H1 (cell line): ENCODE measurements at regions not wholly inside any gene's neighbourhood (a gene's known extent, or its start where the extent isn't known, plus 50 kb on each side); places are given as distances from the start of the nearest gene placed in this dataset.

Experiments
- CTCF ChIA-PET: fragments of 300-600 bp; sonication (Branson Sonifier 250); formaldehyde crosslinking; loops from one replicate; lab custom pipeline; 2021; ENCODE audit not compliant: partially characterized antibody; lab: Charles Lee
- POLR2A ChIA-PET: fragments of 300-600 bp; sonication (Branson Sonifier 250); formaldehyde crosslinking; loops from one replicate; lab custom pipeline; 2021; ENCODE audit warnings: inconsistent platforms; ENCODE audit not compliant: partially characterized antibody; lab: Charles Lee
- DNase-seq, 2 experiments: peaks; one replicate each; pipeline versions ENCODE4 v3.0.0 to v3.0.0-alpha.2; 2010 to 2022; ENCODE audit warnings: low spot score in 2 of 2, low read depth in 1 of 2, mixed read lengths in 1 of 2
- FAIRE-seq: peaks from 2 replicates; lab custom pipeline; 2011; peaks lifted over from hg19 to GRCh38; lab: Jason Lieb, UNC
- H2AFZ ChIP-seq: 2 replicates; pipeline ENCODE4 v1.8.1; 2012; ENCODE audit warnings: low read length, inconsistent platforms
- H2AK5ac ChIP-seq: 2 replicates; pipeline ENCODE4 v1.6.1; 2013; ENCODE audit warnings: low read depth, low read length
- H2BK120ac ChIP-seq: replicated peaks from 2 replicates; pipeline ENCODE3; 2013; ENCODE audit warnings: low read depth, low read length, inconsistent platforms
- H2BK12ac ChIP-seq: 2 replicates; pipeline ENCODE4 v1.6.1; 2013; ENCODE audit warnings: low read depth, low read length
- H2BK15ac ChIP-seq: 2 replicates; pipeline ENCODE4 v1.6.1; 2013; ENCODE audit warnings: low read length
- H2BK20ac ChIP-seq: 2 replicates; pipeline ENCODE4 v1.6.1; 2013; ENCODE audit warnings: low read length
- H2BK5ac ChIP-seq: 2 replicates; pipeline ENCODE4 v1.6.1; 2013; ENCODE audit warnings: low read depth, low read length
- H3K14ac ChIP-seq: 2 replicates; pipeline ENCODE4 v1.6.1; 2013; ENCODE audit warnings: inconsistent platforms; ENCODE audit not compliant: insufficient read length
- H3K18ac ChIP-seq: 2 replicates; pipeline ENCODE4 v1.6.1; 2013; ENCODE audit warnings: low read length; ENCODE audit errors: extremely low read depth
- H3K23ac ChIP-seq: 2 replicates; pipeline ENCODE4 v1.6.1; 2013; ENCODE audit warnings: inconsistent platforms; ENCODE audit not compliant: insufficient read length
- H3K23me2 ChIP-seq: 2 replicates; pipeline ENCODE4 v1.6.1; 2013; ENCODE audit warnings: low read depth, low read length
- H3K27ac ChIP-seq: 2 replicates; pipeline ENCODE4 v1.6.1; 2011; ENCODE audit warnings: low read depth, low read length, inconsistent platforms
- H3K27me3 ChIP-seq, 4 experiments: replicated peaks in 1 of 4; 1 replicate in 1 of 4; 2 replicates in 3 of 4; pipeline versions ENCODE4 v1.6.1 to v1.8.1; 2011 to 2013; ENCODE audit warnings: low read length in 3 of 4, mild to moderate bottlenecking in 3 of 4, inconsistent platforms in 2 of 4, mixed read lengths in 2 of 4, moderate library complexity in 1 of 4; ENCODE audit not compliant: control insufficient read depth in 3 of 4, insufficient read depth in 3 of 4; ENCODE audit errors: extremely low read depth in 1 of 4
- H3K36me3 ChIP-seq, 4 experiments: 2 replicates each; pipeline versions ENCODE4 v1.6.1 to v1.8.1; 2011 to 2013; ENCODE audit warnings: mild to moderate bottlenecking in 4 of 4, low read length in 3 of 4, moderate library complexity in 2 of 4, control low read depth in 1 of 4, inconsistent platforms in 1 of 4; ENCODE audit not compliant: insufficient read depth in 4 of 4, control insufficient read depth in 2 of 4
- H3K4ac ChIP-seq: replicated peaks from 2 replicates; pipeline ENCODE3; 2013; ENCODE audit warnings: low read length, low read depth, mixed read lengths, inconsistent platforms; ENCODE audit not compliant: insufficient read length
- H3K4me1 ChIP-seq, 4 experiments: replicated peaks in 1 of 4; 1 replicate in 1 of 4; 2 replicates in 3 of 4; pipeline versions ENCODE4 v1.6.1 to v1.8.1; 2011 to 2013; ENCODE audit warnings: low read length in 3 of 4, inconsistent platforms in 2 of 4, mixed read lengths in 1 of 4; ENCODE audit not compliant: insufficient read depth in 4 of 4, control insufficient read depth in 3 of 4
- H3K4me2 ChIP-seq, 2 experiments: 2 replicates each; pipeline versions ENCODE4 v1.6.1 to v1.8.1; 2011 to 2013; ENCODE audit warnings: low read depth in 2 of 2, low read length in 2 of 2, control low read depth in 1 of 2, inconsistent platforms in 1 of 2, mild to moderate bottlenecking in 1 of 2; ENCODE audit not compliant: insufficient read depth in 1 of 2
- H3K4me3 ChIP-seq, 4 experiments: fragments of 200-600, 300-600 bp in 1 of 4; sonication (generic), shearing (Covaris generic), sonication (Bioruptor Twin) in 1 of 4; 2 replicates each; pipeline versions ENCODE4 v1.5.1 to v1.8.1; 2011 to 2016; ENCODE audit warnings: low read length in 4 of 4, low read depth in 3 of 4, control low read depth in 2 of 4, inconsistent platforms in 2 of 4, mild to moderate bottlenecking in 2 of 4, mixed read lengths in 1 of 4, moderate library complexity in 1 of 4; ENCODE audit not compliant: insufficient read depth in 2 of 4; ENCODE audit errors: extremely low read depth in 1 of 4
- H3K56ac ChIP-seq: replicated peaks from 2 replicates; pipeline ENCODE3; 2013; ENCODE audit warnings: low read depth, mild to moderate bottlenecking, mixed read lengths, low read length, inconsistent platforms; ENCODE audit not compliant: insufficient read length
- H3K79me1 ChIP-seq: 2 replicates; pipeline ENCODE4 v1.6.1; 2013; ENCODE audit warnings: low read depth, low read length, control low read depth
- H3K79me2 ChIP-seq, 2 experiments: 2 replicates each; pipeline versions ENCODE4 v1.6.1 to v1.8.1; 2012 to 2013; ENCODE audit warnings: low read length in 2 of 2, mild to moderate bottlenecking in 2 of 2, inconsistent platforms in 1 of 2; ENCODE audit not compliant: insufficient read depth in 2 of 2, control insufficient read depth in 1 of 2
- H3K9ac ChIP-seq, 4 experiments: replicated peaks in 1 of 4; 1 replicate in 1 of 4; 2 replicates in 3 of 4; pipeline versions ENCODE4 v1.6.1 to v1.8.1; 2011 to 2013; ENCODE audit warnings: low read depth in 3 of 4, low read length in 3 of 4, control low read depth in 2 of 4, mild to moderate bottlenecking in 2 of 4, moderate library complexity in 2 of 4, inconsistent platforms in 1 of 4; ENCODE audit errors: extremely low read depth in 1 of 4
- H3K9me3 ChIP-seq, 2 experiments: 2 replicates each; pipeline versions ENCODE4 v1.6.1 to v1.8.1; 2012 to 2013; ENCODE audit warnings: mild to moderate bottlenecking in 2 of 2, moderate library complexity in 2 of 2, control low read depth in 1 of 2, inconsistent platforms in 1 of 2, low read depth in 1 of 2, low read length in 1 of 2, mixed read lengths in 1 of 2; ENCODE audit not compliant: insufficient read depth in 2 of 2
- H4K20me1 ChIP-seq, 2 experiments: replicated peaks in 1 of 2; 2 replicates each; pipeline versions ENCODE3 to v1.8.1; 2011 to 2013; ENCODE audit warnings: inconsistent platforms in 2 of 2, low read length in 2 of 2, mild to moderate bottlenecking in 1 of 2; ENCODE audit not compliant: insufficient read depth in 2 of 2, control insufficient read depth in 1 of 2
- H4K5ac ChIP-seq: 2 replicates; pipeline ENCODE4 v1.6.1; 2013; ENCODE audit warnings: low read length, low read depth, mixed read lengths, inconsistent platforms; ENCODE audit not compliant: insufficient read length
- H4K8ac ChIP-seq: 2 replicates; pipeline ENCODE4 v1.8.0; 2013; ENCODE audit warnings: mild to moderate bottlenecking, moderate library complexity, low read length, inconsistent platforms; ENCODE audit not compliant: insufficient read depth; ENCODE audit errors: extremely low read depth
- H4K91ac ChIP-seq: replicated peaks from 2 replicates; pipeline ENCODE3; 2013; ENCODE audit warnings: low read length, mixed read lengths, inconsistent platforms; ENCODE audit not compliant: insufficient read length
- CHD2 ChIP-seq: IDR thresholded peaks from 2 replicates; pipeline ENCODE4 v1.6.1; 2012; ENCODE audit warnings: low read length, improper control_type of control experiment
- EGR1 ChIP-seq: IDR thresholded peaks from 2 replicates; pipeline ENCODE4 v1.6.1; 2011; ENCODE audit warnings: low read depth, low read length, borderline replicate concordance
- EP300 ChIP-seq, 2 experiments: IDR thresholded peaks; 1 replicate in 1 of 2; 2 replicates in 1 of 2; pipeline ENCODE4 v1.6.1; 2011 to 2012; ENCODE audit warnings: low read depth in 2 of 2, low read length in 2 of 2, mild to moderate bottlenecking in 2 of 2, borderline replicate concordance in 1 of 2, inconsistent platforms in 1 of 2, moderate library complexity in 1 of 2
- FOSL1 ChIP-seq: IDR thresholded peaks from 2 replicates; pipeline ENCODE4 v1.6.1; 2011; ENCODE audit warnings: mild to moderate bottlenecking, low read depth, low read length, moderate library complexity; ENCODE audit not compliant: insufficient read depth
- GTF2F1 ChIP-seq: IDR thresholded peaks from 2 replicates; pipeline ENCODE4 v1.6.1; 2012; ENCODE audit warnings: low read depth, low read length, improper control_type of control experiment, borderline replicate concordance
- KDM5A ChIP-seq: fragments of 200-600 bp; IDR thresholded peaks from 2 replicates; pipeline ENCODE4 v1.7.1; 2012; ENCODE audit warnings: mild to moderate bottlenecking, low read length, inconsistent platforms, mixed read lengths
- POLR2A ChIP-seq, 2 experiments: IDR thresholded peaks; 1 replicate in 1 of 2; 2 replicates in 1 of 2; pipeline ENCODE4 v1.6.1; 2011; ENCODE audit warnings: low read depth in 2 of 2, low read length in 2 of 2, mild to moderate bottlenecking in 2 of 2; ENCODE audit errors: control extremely low read depth in 1 of 2
- RBBP5 ChIP-seq: IDR thresholded peaks from 2 replicates; pipeline ENCODE4 v1.7.1; 2012; ENCODE audit warnings: low read depth, mild to moderate bottlenecking, inconsistent platforms, low read length, moderate library complexity, borderline replicate concordance
- RFX5 ChIP-seq: IDR thresholded peaks from 2 replicates; pipeline ENCODE4 v1.6.1; 2011; ENCODE audit warnings: low read depth, low read length, improper control_type of control experiment, borderline replicate concordance
- SIN3A ChIP-seq, 2 experiments: IDR thresholded peaks in 1 of 2; conservative IDR thresholded peaks in 1 of 2; 2 replicates each; pipeline ENCODE4 v1.6.1; 2011 to 2012; ENCODE audit warnings: low read length in 2 of 2, improper control_type of control experiment in 1 of 2, low read depth in 1 of 2, mild to moderate bottlenecking in 1 of 2
- SP2 ChIP-seq: IDR thresholded peaks from 2 replicates; pipeline ENCODE4 v1.6.1; 2012; ENCODE audit warnings: mild to moderate bottlenecking, low read length, inconsistent platforms
- SP4 ChIP-seq: IDR thresholded peaks from 2 replicates; pipeline ENCODE4 v1.6.1; 2012; ENCODE audit warnings: low read length, inconsistent platforms
- SUZ12 ChIP-seq: fragments of 200-600 bp; sonication (generic); IDR thresholded peaks from 2 replicates; pipeline ENCODE4 v1.6.1; 2012; ENCODE audit warnings: mild to moderate bottlenecking, inconsistent platforms, low read length, moderate library complexity, mixed read lengths
- TAF1 ChIP-seq: IDR thresholded peaks from 2 replicates; pipeline ENCODE4 v1.6.1; 2011; ENCODE audit warnings: mild to moderate bottlenecking, low read depth, low read length
- WGBS, 2 experiments: shearing (Covaris generic) in 1 of 2; methylation state at CpG; one replicate each; pipeline versions ENCODE4 v1.1.6 to v1.1.7; 2013 to 2015; ENCODE audit warnings: low lambda C conversion rate in 2 of 2, mixed read lengths in 2 of 2, inconsistent platforms in 1 of 2, low coverage in 1 of 2, missing lambda C conversion rate in 1 of 2; ENCODE audit not compliant: insufficient replicate concordance in 2 of 2, insufficient coverage in 1 of 2, insufficient read length in 1 of 2; ENCODE audit errors: extremely low coverage in 1 of 2, missing lambda C conversion rate in 1 of 2; 5-methylcytosine and 5-hydroxymethylcytosine counted together
- TF ChIP-seq, protein P1 (sequence below): IDR thresholded peaks from 2 replicates; pipeline ENCODE4 v1.6.1; 2012; ENCODE audit warnings: inconsistent platforms

DNA sequence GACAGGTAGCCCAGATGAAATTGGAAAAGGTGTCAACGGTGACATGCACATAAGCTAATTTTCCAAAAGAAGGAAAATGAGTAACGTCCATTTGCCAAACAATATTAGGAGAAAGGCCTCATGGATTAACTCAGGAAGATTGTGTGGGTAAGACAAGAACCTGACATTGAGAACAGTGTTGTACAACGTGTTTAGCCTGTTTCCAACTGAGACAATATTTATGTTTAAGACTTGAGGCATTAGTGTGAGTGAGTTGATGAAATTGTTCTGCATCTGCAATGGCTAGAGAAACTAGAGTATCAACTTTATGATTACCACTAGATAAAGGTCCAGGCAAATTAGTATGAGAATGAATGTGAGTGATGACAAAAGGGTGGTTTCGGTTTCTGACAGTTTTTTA, 191.3 kb upstream of the RAI14 start:
- Histone ChIP-seq H3K18ac (no peak overlapping the region), H3K56ac (no peak overlapping the region), H3K27me3 (no peaks in the 10 kb centered on the region), H3K14ac (no peak overlapping the region)
- CTCF ChIA-PET: interaction anchor here (0.6 to 2.9 kb wide), 11 partner anchors 10 to 465 kb away, joined by 3 to 10 read pairs (median 3); no protein-coding TSS in a partner anchor
- POLR2A ChIA-PET: no interaction called here
- TF ChIP-seq EGR1 (no peak), GTF2F1 (no peak), KDM5A (no peak), SP2 (no peak), RBBP5 (no peak), SIN3A (conservative IDR thresholded peaks at IDR 0.05 in 1 of 2, IDR thresholded peaks at IDR 0.05 in 1 of 2; ENCODE audit: low read depth in 1 of 2, low read length in 2 of 2) (no peak), SUZ12 (no peak), CHD2 (no peak), EP300 (IDR thresholded peaks at IDR 0.05; ENCODE audit: borderline replicate concordance in 1 of 2, low read depth in 2 of 2, low read length in 2 of 2) (no peak), POLR2A (IDR thresholded peaks at IDR 0.05; ENCODE audit: control extremely low read depth in 1 of 2, low read depth in 2 of 2, low read length in 2 of 2) (no peak), FOSL1 (no peak), RFX5 (no peak), SP4 (no peak), TAF1 (no peak)
- TF ChIP-seq, protein P1, sequence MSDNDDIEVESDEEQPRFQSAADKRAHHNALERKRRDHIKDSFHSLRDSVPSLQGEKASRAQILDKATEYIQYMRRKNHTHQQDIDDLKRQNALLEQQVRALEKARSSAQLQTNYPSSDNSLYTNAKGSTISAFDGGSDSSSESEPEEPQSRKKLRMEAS: no peak
- TF ChIP-seq, all 59 proteins: peak for 0
- Histone ChIP-seq H3K23me2 (no peaks in the 10 kb centered on the region), H2AFZ (no peak overlapping the region), H3K4ac (no peak overlapping the region), H4K5ac (no peak overlapping the region), H3K27ac (no peak overlapping the region), H4K8ac (no peak overlapping the region), H2BK5ac (no peak overlapping the region), H3K79me1 (no peaks in the 10 kb centered on the region), H3K9ac (no peak overlapping the region), H3K36me3 (no peaks in the 10 kb centered on the region), H4K20me1 (no peaks in the 10 kb centered on the region), H4K91ac (no peak overlapping the region), H2BK12ac (no peak overlapping the region), H3K9me3 (peaks cover 5 to 13% of the 10 kb centered on the region in 2 experiments; a peak in 3 of 4 replicates), H2AK5ac (no peak overlapping the region), H3K23ac (no peak overlapping the region), H2BK120ac (no peak overlapping the region), H2BK15ac (no peak overlapping the region), H2BK20ac (no peak overlapping the region), H3K4me3 (no peak overlapping the region), H3K4me1 (no peaks in the 10 kb centered on the region), H3K4me2 (no peak overlapping the region), H3K79me2 (no peaks in the 10 kb centered on the region)
- 62% methylated on average over 4 of the region's 4 CpGs; no CpG with 5 or more reads in 1 of the 2 experiments for WGBS, 2 experiments
- FAIRE-seq (no peak), DNase-seq (no peak)
